Activated T-cell treated with anti-CD3 and anti-CD28 coated beads, Interleukin-2, amount 50 U/mL, for 1 hour (primary cell): ENCODE measurements at regions not wholly inside any gene's neighbourhood (a gene's known extent, or its start where the extent isn't known, plus 50 kb on each side); places are given as distances from the start of the nearest gene placed in this dataset.
"Not testable (repeated sequence)": the region's sequence is repeated elsewhere in the genome, so short reads cannot be mapped to it uniquely, and the experiment has no call there.

ENCODE experiments used
- DNase-seq: peaks from one replicate; pipeline ENCODE4 v3.0.0-alpha.2; 2020

DNA sequence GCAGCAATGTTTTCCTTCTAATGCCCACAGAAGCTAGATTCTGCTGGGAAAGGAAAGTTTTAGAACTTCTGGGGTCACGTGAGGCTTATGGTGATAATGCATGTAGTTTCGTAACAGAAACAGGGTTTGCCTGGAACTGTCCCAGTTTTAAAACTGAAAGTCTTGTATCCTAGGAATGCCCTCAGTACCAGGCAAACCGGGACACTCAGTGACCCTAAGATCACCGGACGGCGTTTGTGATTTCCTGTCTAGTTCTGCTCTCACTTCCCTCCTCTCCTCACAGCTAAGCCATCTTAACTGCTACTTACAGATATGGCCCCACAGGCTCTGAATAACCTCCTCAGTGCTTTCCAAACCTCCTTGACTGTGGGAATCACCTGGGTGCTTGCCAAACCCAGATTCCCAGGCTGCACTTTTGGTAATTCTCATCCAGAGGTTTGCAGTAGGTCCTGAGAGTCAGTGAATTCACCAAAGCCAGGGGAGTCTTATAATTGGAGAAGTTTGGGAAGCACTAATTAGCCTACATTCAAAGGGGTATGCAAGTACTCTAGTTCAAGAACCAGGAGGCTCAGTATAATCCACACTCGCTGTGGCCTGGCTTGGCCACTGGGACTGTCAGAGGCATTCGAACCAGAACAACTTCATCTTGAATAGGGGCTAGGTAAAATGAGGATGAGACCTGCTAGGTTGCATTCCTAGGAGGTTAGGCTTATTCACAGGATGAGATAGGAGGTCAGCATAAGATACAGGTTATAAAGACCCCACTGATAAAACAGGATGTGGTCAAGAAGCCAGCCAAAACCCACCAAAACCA lies 231.6 kb upstream of the MYLIP start:
- DNase-seq, result no peak

DNA sequence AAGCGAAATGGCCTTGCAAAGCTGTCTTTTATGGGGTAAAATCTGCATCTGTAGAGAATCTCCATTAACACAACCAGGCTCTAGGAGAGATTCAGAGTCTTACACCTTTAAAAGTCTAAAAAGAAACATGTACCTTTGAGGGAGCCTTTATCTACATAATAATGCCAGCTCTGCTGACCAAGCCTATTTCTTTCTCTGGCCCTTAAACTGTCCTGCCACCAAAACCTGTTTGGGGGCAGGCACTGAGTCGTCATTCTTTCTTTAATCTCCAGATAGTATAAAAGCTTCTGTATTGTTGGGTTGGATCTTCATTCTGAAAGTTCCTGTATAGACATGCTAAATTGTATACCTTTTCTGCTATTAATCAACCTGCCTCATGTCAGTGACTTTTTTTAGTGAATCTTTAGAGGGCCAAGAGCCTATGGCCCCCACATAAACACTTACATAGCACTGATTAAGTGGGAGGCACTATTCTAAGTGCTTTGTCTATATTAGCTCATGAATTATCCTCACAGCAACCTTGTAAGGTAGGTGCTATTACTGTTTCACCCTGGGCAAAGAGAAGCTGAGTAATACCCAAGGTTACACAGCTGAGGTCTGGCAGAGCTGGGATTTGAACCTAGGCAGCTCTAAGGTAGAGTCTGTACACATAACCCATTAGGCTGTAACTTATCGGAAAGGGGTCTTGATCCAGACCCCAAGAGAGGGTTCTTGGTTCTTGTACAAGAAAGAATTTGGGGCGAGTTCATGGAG lies 232.3 kb upstream of the DTNBP1 start:
- DNase-seq, result no peak

DNA sequence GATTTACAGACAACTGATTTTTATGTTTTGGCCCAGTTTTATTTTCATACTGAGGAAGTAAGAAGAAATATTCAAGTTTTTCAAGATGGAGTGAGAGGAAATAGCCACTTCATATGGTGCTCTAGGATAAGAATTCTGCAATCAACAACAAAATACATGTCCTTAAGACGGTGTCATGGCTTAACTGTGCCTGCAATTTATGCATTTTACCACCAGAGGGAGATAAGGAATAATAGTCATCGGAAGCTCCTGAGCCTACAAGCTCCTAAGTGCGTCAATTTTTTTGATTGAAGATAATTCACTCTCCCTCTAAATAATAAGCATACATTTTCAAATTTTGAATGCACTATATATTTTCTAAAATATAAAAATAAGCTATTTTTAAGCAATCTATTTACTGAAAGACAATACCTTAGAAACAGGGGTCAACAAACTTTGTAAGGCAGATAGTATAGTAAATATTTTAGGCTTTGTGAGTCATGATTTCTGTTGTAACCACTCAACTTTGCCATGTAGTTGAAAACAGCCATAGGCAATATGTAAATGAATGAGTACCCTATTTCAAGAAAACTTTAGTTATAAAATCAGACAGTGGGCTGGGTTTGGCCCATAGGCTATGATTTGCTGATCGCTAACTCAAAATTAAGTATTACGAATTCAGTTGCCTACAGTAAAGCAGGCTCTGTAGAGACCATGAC lies 230.9 kb upstream of the DTNBP1 start:
- DNase-seq, result no peak

DNA sequence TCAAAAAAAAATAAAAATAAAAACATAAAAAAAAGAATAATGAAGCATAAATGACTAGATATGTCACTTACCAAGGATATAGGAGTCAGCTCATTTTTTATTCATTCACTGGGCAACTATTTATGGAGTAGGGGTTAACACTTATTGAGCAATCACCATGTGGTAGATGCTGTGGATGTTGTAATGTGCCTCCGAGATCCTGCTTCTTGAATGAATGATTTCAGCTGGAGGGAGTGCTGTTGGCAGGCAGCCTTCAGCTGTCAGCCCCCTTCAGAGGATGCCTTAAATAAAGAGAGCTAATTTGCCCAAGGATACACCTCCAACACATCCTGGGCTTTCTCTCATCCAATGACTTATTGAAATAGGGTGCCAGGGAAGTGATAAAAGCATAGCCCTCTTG lies 229.5 kb upstream of the DTNBP1 start:
- DNase-seq, result no peak

DNA sequence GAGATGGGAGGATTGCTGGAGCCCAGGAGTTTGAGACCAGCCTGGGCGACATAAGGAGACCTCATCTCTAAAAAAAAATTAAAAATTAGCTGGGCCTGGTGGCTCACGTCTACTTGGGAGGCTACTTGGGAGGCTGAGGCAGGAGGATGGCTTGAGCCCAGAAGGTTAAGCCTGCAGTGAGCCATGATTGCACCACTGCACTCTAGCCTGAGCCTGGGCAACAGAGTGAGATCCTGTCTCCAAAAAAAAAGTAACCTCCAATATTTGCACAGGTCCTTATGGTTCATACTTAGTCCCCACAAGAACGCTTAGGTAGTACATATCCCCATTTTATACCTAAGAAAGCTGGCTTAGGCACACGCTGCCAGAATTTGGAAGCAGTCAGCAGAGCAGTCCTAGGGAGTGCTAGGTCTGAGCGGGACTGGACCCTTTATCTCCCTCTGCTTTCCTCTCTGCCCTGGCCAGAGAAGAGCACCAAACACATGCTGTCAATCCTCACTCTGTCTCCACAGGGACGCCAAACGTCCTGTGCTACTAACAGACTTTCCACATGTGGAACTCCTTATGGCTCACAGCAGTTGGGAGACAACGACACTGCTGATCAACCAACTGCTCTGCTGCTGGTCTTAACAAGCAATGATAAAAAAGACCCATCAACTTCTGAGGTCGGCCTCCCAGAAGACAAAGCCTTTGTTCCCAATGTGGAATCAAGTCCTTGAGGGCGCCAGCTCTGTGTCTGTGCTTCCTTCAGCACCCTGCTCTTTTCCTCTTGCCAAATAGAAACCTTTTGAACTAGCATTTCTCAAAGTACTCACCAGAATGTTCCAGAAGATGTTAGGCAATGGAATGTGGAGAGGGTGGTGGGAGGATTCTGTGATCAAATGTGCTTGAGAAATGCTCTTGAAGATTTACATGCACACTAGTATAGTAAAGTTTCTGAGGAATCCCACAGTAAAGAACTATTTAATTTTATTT lies 226.3 kb upstream of the DTNBP1 start:
- DNase-seq, result no peak

DNA sequence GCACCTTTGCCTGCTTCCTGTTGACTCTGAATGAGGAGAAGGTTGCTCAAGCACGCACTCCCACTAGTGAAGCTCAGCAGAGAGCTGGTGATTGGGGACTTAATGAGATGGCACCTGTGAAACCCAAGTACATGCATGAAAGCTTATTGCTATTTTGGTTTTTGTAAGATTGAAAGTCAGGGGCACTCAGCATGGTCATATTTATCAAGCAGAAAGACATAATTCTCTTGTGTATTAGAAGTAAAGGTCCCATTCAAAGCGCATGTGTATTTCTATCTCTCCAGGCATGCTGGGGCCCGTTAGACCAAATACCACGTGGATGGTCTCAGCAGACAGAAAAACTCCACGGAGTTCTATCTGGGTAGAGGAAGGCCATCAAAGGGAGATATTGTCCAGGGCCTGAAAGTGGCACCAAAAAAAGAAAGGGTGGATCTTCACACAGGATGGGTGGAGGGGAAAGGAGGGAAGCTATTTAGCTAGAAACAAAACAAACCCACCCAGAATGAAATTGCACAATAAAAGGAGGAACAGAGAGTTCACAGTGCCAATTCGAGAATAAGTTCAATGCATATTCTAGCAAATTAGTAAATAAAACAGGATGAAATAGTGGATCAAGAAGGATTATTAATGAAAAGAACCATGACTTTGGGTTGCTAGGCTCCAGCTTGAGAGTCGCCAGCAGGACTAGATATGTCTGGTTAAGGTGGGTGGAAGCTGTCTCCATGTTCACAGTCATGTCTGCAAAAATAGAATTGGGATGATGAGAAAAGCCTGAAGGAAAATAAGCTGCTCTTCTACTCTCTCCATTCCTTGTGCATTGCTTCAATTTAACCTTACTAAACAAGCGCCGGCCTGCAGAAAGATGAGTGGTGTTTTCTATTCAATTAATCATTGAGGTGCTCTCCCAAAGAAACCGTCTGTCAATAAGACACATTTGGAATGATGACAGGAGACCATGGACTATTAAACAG lies 224.9 kb upstream of the DTNBP1 start:
- DNase-seq, result no peak

DNA sequence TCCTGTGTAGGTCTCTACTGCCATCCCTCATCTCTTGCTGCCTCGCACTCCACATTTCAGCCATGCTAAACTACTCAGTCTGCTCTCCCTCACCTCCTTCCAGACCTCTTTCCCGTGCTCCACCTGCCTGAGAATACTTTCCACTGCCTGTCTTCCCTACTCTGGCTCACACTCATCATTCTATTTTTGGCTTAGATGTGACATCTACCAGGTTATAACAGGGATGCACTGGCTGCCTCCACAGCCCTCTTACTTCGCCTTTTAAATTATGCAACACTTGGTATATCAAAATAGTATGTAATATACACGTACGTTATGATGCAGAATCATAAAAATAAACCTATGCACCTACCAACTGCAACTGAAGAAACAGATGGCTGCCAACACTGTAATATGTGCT lies 222.8 kb upstream of the DTNBP1 start:
- DNase-seq, result no peak

DNA sequence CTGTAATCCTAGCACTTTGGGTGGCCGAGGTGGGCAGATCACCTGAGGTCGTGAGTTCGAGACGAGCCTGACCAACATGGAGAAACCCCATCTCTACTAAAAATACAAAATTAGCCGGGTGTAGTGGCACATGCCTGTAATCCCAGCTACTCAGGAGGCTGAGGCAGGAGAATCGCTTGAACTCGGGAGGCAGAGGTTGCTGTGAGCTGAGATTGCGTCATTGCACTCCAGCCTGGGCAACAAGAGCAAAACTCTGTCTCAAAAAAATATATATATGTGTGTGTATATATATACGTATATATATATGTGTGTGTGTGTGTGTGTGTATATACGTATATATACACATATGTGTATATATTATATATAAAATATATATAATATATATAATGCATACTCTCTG lies 220.8 kb upstream of the DTNBP1 start:
- not testable (repeated sequence) for DNase-seq

DNA sequence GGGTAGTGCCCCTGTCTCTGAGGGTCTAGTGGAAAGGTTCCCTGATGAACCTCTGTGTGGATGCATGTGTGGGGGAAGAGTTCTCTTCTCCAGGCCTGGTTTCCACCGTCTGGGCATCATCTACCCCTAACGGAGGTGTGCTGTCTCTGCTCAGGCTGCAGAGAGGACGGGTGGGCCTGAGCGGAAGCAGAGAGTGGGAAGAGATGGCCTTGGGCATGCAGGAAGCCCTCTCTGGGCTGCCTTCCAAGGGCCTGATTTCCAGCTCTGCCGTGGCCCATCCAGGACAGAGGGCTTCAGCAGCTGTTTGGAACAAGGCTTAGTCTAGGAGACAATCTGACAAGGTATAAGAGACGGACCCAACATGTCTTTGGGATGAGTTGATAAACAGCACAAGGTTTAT lies 220.1 kb upstream of the DTNBP1 start:
- DNase-seq, result no peak

DNA sequence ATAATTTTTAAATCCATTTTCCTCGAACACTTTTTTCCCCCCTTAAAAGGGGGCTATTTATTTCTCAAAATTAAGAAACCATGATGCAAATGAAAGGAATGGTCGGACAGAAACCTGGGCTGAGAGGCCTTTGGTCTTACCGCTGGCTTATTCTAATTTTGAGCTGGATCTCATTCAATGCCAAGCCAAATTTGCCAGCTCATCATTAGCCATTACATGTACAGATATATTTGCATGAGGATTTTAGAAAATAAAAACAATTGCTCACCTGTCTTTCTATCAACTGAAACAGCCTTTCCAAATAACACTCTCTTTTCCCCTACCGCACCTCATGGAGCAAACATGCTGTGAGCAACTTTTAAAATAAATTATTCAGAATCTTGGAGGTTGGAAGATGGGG lies 219.5 kb upstream of the DTNBP1 start:
- DNase-seq, result no peak

DNA sequence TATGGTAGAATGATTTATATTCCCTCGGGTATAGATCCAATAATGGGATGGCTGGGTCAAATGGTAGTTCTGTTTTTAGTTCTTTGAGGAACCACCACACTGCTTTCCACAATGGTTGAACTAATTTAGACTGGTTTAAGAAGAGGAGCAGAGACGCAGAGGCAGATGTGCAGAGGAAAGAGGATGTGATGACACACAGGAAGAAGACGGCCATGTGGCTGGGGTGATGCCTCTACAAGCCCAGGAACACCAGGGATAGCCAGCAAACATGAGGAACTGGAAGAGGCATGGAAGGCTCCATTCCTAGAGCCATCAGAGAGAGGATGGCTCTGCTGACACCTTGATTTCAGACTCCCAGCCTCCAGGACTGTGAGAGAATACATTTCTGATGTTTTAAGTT lies 218.3 kb upstream of the DTNBP1 start:
- no peak for DNase-seq

DNA sequence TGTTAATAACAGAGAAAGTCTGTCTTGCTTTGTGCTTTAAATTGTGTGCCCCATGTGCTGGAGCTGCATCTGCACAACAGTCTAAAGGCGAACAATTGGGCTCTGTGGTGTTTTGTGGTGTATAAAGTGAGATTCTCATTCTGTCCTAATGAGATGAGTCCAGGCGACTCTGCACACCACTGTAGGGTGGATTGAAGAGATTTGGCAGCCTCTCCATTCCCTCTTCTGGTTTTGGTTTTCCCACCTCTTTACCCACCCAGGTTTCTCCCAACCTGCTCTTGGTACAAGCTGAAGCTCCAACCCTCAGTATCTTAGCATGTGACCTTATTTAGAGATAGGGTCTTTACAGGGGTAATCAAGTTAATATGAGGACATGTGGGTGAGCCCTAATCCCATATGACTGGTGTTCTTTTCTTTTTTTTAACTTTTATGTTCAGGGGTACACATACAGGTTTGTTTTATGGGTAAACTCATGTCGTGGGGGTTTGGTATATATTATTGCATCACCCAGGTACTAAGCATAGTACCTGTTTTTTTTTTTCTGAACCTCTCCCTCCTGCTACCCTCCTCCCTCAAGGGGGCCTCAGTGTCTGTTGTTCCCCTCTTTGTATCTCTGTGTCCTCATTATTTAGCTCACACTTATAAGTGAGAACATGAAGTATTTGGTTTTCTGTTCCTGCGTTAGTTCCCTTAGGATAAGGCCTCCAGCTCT lies 217.6 kb upstream of the DTNBP1 start:
- DNase-seq, result no peak

DNA sequence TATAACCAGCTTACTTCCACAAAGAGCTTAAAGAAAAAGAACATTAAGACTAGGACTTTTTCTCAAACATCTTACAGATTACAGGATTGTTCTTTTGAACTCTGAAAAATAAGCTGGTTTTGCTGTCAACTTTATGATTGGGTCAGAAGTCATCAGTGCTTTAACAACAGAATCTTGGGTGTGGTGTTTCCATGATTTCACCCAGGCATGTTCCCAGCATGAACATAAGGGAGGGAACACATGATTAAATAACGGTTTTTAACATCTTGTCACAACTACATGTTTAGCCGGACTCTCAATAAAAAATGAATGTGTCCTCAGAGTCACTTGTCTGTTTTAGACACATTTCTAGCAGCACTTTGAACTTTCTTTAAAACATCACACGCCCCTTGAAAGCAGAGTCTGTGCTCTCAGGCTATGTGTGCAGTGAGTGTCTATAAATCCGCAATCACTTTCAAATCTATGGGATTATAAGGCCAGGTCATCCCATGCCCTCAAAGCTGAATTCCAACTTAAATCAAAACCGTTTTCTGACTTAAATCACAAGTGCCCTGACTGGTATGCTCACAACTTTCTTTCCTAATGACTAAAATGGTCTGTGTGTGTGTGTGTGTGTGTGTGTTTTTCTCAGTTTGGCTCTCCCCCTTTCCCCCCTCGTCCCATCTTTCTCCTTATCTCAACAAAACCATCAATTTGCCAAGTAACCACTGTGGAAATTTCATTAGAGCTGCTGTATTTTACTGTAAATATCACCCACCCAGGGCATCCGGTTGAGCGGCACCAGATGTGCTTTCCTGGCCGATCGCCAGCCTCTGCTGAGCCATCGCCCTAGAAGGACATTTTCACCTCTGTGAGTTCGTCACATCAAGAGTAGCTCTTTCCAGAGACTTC lies 216.8 kb upstream of the DTNBP1 start:
- peak; percentile 34 for DNase-seq

DNA sequence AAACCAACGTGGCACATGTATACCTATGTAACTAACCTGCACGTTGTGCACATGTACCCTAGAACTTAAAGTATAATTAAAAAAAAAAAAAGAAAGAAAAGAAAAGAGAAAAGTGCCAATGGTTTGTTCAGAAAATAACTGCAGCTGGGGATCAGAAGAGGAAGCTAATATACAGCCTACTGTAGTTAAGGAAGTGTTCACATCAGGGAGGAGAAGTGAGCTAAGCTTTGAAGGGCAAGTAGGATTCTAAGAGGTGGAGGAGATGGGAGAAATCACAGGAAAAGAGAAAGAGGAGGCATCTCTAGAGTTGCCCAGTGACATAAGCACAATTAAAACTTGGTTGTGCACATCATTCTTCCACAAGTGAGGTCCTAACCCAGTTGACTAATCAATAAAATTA lies 214.4 kb upstream of the DTNBP1 start:
- no peak for DNase-seq

DNA sequence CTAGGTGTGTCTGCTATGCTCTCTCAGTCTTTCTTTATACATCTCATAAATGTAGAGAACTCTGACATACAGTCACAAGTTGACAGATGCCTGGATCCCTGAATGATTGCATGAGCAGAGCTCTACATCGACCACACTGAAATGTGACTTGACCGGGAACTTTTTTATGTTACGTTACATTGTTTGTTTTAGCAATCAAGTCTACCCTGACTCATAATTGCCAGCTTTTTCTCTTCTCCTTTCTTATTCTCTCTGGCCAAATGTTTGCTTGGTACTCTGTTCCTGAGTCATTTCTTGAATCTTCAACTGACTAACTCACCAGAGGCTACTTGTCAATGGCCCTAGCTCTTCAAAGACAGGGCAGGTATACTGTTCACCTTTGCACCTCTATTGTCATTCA lies 213.6 kb upstream of the DTNBP1 start:
- DNase-seq, result no peak

DNA sequence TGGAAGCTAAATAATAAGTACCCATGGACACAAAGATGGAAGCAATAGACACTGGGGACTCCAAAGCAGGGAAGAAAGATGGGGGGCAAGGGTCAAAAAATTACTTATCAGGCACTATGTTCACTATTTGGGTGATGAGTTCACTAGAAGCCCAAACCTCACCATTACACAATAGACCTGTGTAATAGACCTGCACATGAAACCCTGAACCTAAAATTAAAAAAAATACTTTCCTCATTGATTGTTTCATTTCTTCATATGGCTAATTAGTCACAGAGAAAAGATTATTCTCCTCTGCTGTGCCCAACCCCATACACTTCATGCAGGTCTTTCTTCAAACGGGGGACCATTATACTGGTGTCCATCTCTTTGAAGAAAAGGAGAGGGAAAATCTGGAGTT lies 213.0 kb upstream of the DTNBP1 start:
- no peak for DNase-seq

DNA sequence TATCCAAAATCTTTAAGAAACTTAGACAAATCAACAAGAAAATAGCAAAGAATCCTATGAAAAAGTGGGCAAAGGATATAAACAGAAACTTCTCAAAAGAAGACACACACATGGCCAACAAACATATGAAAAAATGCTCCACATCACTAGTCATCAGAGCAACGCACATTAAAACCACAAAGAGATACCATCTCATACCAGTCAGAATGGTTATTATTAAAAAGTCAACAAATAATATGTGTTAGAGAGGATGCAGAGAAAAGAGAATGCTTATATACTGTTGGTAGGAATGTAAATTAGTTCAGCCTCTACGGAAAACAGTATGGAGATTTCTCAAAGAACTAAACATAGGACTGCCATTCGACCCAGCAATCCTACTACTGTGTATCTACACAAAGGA lies 212.0 kb upstream of the DTNBP1 start:
- DNase-seq, result no peak

DNA sequence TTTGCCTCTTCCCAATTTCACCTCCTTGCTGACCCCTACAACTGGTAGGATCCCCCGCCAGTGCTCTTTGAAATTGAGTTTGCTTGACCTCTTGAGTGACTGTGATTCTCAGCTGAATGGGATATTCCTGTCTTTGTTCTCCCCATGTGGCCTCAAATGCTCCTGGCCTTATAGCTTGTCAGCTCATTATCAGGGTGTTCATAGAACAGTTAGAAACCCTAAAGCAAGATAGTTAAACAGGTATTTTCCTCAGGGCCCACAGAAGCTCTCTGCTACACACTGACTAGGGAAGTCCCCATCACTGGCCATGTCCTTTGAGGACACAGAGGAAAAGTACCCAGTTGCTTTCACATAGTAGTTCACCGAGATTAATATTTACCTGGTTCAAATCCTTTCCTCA lies 211.5 kb upstream of the DTNBP1 start:
- DNase-seq, result no peak

DNA sequence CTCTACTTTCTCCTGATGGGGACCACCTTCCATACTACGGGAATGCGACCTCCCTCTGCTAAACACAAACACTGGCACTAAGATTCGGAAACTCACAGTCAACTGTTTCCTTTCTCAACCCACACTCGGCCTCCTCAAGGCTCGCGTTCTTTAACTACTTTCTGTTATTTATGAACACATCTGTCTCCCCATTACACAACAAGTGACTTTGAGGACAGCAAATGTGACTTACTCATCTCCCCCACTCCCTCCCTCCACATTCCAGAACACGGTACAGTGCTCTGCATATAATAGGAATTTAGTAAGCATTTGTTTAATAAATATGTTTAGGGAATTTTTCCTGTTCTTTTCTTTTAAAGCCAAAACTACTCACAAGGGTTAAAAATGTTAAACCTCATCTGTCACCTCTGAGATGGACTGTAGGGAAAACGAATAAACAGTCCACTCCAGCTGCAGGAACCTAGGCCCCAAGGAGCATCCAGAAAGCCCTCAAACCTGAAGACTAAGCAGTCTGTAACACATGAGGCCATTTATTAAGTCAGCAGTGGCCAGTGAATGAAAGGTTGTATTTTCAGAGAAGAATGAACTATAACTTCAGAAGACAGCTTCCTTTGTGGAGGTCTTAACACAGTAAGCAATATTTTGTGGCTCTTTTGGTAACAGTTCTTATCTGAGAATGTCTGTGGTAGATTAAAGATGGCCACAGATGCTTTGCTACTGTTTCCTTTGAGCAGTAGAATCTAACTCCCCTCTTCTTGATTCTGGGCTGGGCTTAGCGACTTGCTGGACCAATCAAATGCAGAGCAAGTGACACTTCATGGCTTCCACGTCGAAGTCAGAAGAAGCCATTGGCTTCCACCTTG lies 209.6 kb upstream of the DTNBP1 start:
- no peak for DNase-seq
